ENCODE measurements at regions not wholly inside any gene's neighbourhood (a gene's known extent, or its start where the extent isn't known, plus 50 kb on each side); places are given as distances from the start of the nearest gene placed in this dataset.

GRCh38 chr5:79859588-79859987, 131.5 kb downstream of the MTX3 start:
- no peak overlapping the region for H3K18ac ChIP-seq (ENCODE audit: extremely low read depth, low read length)
- no peak overlapping the region for H4K5ac ChIP-seq (ENCODE audit: insufficient read length, low read depth, low read length)
- H3K23ac ChIP-seq (ENCODE audit: insufficient read length) = no peak overlapping the region
- no peak overlapping the region for H3K27ac ChIP-seq (ENCODE audit: low read depth, low read length)
- DNase-seq (ENCODE audit: low read depth in 1 of 2, low spot score in 2 of 2) (peak in 1 of 2 experiments; percentile 29), FAIRE-seq (no peak)
- H4K20me1 ChIP-seq (replicated peaks in 1 of 2; ENCODE audit: control insufficient read depth in 1 of 2, insufficient read depth in 2 of 2, low read length in 2 of 2) = no peaks in the 10 kb centered on the region
- no peak overlapping the region for H3K4ac ChIP-seq (replicated peaks; ENCODE audit: insufficient read length, low read depth, low read length)
- H3K56ac ChIP-seq (replicated peaks; ENCODE audit: insufficient read length, low read depth, low read length) = no peak overlapping the region
- no peaks in the 10 kb centered on the region for H3K79me2 ChIP-seq (ENCODE audit: control insufficient read depth in 1 of 2, insufficient read depth in 2 of 2, low read length in 2 of 2)
- H3K27me3 ChIP-seq (replicated peaks in 1 of 4; ENCODE audit: control insufficient read depth in 3 of 4, extremely low read depth in 1 of 4, insufficient read depth in 3 of 4, low read length in 3 of 4) = no peaks in the 10 kb centered on the region
- no peak overlapping the region for H3K4me2 ChIP-seq (ENCODE audit: insufficient read depth in 1 of 2, low read depth in 2 of 2, low read length in 2 of 2)
- H3K4me1 ChIP-seq (replicated peaks in 1 of 4; ENCODE audit: control insufficient read depth in 3 of 4, insufficient read depth in 4 of 4, low read length in 3 of 4) = no peaks in the 10 kb centered on the region
- H3K9ac ChIP-seq (replicated peaks in 1 of 4; ENCODE audit: extremely low read depth in 1 of 4, low read depth in 3 of 4, low read length in 3 of 4) = no peak overlapping the region
- H3K14ac ChIP-seq (ENCODE audit: insufficient read length) = no peak overlapping the region
- H3K36me3 ChIP-seq (ENCODE audit: control insufficient read depth in 2 of 4, insufficient read depth in 4 of 4, low read length in 3 of 4) = no peaks in the 10 kb centered on the region
- no peak overlapping the region for H2BK5ac ChIP-seq (ENCODE audit: low read depth, low read length)
- no peak overlapping the region for H2AK5ac ChIP-seq (ENCODE audit: low read depth, low read length)
- H2BK120ac ChIP-seq (replicated peaks; ENCODE audit: low read depth, low read length) = no peak overlapping the region
- 82% methylated on average over 5 of the region's 5 CpGs; no CpG with 5 or more reads in 1 of the 2 experiments for WGBS, 2 experiments (ENCODE audit: extremely low coverage in 1 of 2, insufficient coverage in 1 of 2, insufficient read length in 1 of 2, insufficient replicate concordance in 2 of 2, low coverage in 1 of 2, low lambda C conversion rate in 2 of 2, missing lambda C conversion rate in 1 of 2)
- H3K9me3 ChIP-seq (ENCODE audit: insufficient read depth in 2 of 2, low read depth in 1 of 2, low read length in 1 of 2) = no peaks in the 10 kb centered on the region
- H2BK15ac ChIP-seq (ENCODE audit: low read length) = no peak overlapping the region
- H4K91ac ChIP-seq (replicated peaks; ENCODE audit: insufficient read length, low read length) = no peak overlapping the region
- ChIA-PET POLR2A (ENCODE audit: partially characterized antibody) (no interaction called here), CTCF (ENCODE audit: partially characterized antibody) (interaction anchor here (0.8 to 1.2 kb wide), 3 partner anchors 170 to 224 kb away, joined by 3 to 4 read pairs (median 3); partner anchors contain the start of gene CMYA5)
- H2BK12ac ChIP-seq (ENCODE audit: low read depth, low read length) = no peak overlapping the region
- no peak overlapping the region for H3K4me3 ChIP-seq (ENCODE audit: extremely low read depth in 1 of 4, insufficient read depth in 2 of 4, low read depth in 3 of 4, low read length in 4 of 4)
- no peak overlapping the region for H2AFZ ChIP-seq (ENCODE audit: low read length)
- H4K8ac ChIP-seq (ENCODE audit: extremely low read depth, insufficient read depth, low read length) = no peak overlapping the region
- H3K79me1 ChIP-seq (ENCODE audit: low read depth, low read length) = no peaks in the 10 kb centered on the region
- no peak overlapping the region for H2BK20ac ChIP-seq (ENCODE audit: low read length)
- no peaks in the 10 kb centered on the region for H3K23me2 ChIP-seq (ENCODE audit: low read depth, low read length)
- TF ChIP-seq YY1 (IDR thresholded peaks at IDR 0.05; ENCODE audit: low read depth, low read length) (no peak), CBX5 (IDR thresholded peaks at IDR 0.05; ENCODE audit: low read depth, low read length) (no peak), GABPA (IDR thresholded peaks at IDR 0.05; ENCODE audit: borderline replicate concordance, insufficient read depth, low read length) (no peak), CHD2 (IDR thresholded peaks at IDR 0.05; ENCODE audit: low read length) (no peak), KDM1A (IDR thresholded peaks at IDR 0.05; ENCODE audit: borderline replicate concordance, low read length) (no peak), CTBP2 (IDR thresholded peaks at IDR 0.05; ENCODE audit: borderline replicate concordance, insufficient read depth, insufficient read length, low read length) (no peak), SRF (IDR thresholded peaks at IDR 0.05; ENCODE audit: low read depth, low read length) (no peak), JUND (IDR thresholded peaks at IDR 0.05; ENCODE audit: low read length) (no peak), SP4 (IDR thresholded peaks at IDR 0.05; ENCODE audit: low read length) (no peak), MAX (IDR thresholded peaks at IDR 0.05) (no peak), GTF2F1 (IDR thresholded peaks at IDR 0.05; ENCODE audit: borderline replicate concordance, low read depth, low read length) (no peak), JUN (IDR thresholded peaks at IDR 0.05; ENCODE audit: low read depth, low read length) (no peak), SP2 (IDR thresholded peaks at IDR 0.05; ENCODE audit: low read length) (no peak), RAD21 (IDR thresholded peaks at IDR 0.05 in 1 of 2, conservative IDR thresholded peaks at IDR 0.05 in 1 of 2; ENCODE audit: low read depth in 2 of 2, low read length in 2 of 2) (no peak)
